ENCODE measurements at regions not wholly inside any gene's neighbourhood (a gene's known extent, or its start where the extent isn't known, plus 50 kb on each side); places are given as distances from the start of the nearest gene placed in this dataset.

DNA sequence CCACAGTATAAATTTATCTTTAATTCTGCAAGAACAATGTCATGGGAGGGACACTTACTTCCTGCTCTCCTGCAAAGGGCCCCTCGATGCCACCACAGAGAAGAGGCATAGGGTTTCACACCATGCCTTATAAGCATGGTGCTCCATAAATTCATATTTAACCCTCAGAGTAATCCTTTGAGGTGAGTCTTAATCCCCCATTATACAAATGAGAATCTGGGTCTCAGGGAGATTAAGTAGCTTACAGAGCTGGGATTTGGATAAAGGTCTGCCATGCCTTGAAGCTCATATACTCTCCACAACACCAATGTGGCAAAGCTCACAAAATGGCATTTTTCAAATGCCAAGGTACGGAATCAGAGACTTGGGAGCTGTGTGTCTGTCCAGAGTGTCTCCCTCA is 268.5 kb upstream of the CCL2 start:
- TF ChIP-seq, protein P1, sequence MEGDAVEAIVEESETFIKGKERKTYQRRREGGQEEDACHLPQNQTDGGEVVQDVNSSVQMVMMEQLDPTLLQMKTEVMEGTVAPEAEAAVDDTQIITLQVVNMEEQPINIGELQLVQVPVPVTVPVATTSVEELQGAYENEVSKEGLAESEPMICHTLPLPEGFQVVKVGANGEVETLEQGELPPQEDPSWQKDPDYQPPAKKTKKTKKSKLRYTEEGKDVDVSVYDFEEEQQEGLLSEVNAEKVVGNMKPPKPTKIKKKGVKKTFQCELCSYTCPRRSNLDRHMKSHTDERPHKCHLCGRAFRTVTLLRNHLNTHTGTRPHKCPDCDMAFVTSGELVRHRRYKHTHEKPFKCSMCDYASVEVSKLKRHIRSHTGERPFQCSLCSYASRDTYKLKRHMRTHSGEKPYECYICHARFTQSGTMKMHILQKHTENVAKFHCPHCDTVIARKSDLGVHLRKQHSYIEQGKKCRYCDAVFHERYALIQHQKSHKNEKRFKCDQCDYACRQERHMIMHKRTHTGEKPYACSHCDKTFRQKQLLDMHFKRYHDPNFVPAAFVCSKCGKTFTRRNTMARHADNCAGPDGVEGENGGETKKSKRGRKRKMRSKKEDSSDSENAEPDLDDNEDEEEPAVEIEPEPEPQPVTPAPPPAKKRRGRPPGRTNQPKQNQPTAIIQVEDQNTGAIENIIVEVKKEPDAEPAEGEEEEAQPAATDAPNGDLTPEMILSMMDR (IDR thresholded peaks at IDR 0.05): no peak
- no peak for TF ChIP-seq POLR2AphosphoS5 (IDR thresholded peaks at IDR 0.05)
